ENCODE measurements at regions not wholly inside any gene's neighbourhood (a gene's known extent, or its start where the extent isn't known, plus 50 kb on each side); places are given as distances from the start of the nearest gene placed in this dataset.

- TF ChIP-seq POLR2AphosphoS5 (IDR thresholded peaks at IDR 0.05; ENCODE audit: low read depth, low read length) (no peak), POLR2A (IDR thresholded peaks at IDR 0.05; ENCODE audit: low read depth, low read length) (no peak), TAF1 (IDR thresholded peaks at IDR 0.05; ENCODE audit: low read depth, low read length) (no peak), SPI1 (IDR thresholded peaks at IDR 0.05; ENCODE audit: low read depth, low read length) (no peak), POU2F2 (IDR thresholded peaks at IDR 0.05; ENCODE audit: low read depth, low read length) (no peak), PAX5 (IDR thresholded peaks at IDR 0.05; ENCODE audit: insufficient read depth, low read length, severe bottlenecking) (no peak)
Observed at GRCh38 chr15:59812889-59813288, 123.8 kb upstream of the BNIP2 start.

All from GM12891 (cell line).